IMR-90 (cell line): ENCODE measurements at regions not wholly inside any gene's neighbourhood (a gene's known extent, or its start where the extent isn't known, plus 50 kb on each side); places are given as distances from the start of the nearest gene placed in this dataset.

Source experiments
- ATAC-seq: fragments of 200-7000 bp; cut with Tn5 transposase; 2 replicates; pipeline ENCODE4 v1.9.1; 2020; ENCODE audit warnings: low read depth, mild to moderate bottlenecking, moderate library complexity
- BruUV-seq: library from RNA; stranded (reverse); fragments of 400-500 nt; replicated peaks from 2 replicates; lab custom pipeline; 2021; lab: Mats Ljungman, UMichigan
- CTCF ChIA-PET: fragments of 300-600 bp; formaldehyde crosslinking; extraction: SDS; loops from one replicate; lab custom pipeline; 2021; ENCODE audit warnings: antibody characterized with exemption; lab: Yijun Ruan, JAX
- POLR2A ChIA-PET: fragments of 300-600 bp; sonication (Branson Sonifier 250); formaldehyde crosslinking; loops from one replicate; lab custom pipeline; 2022; ENCODE audit warnings: antibody characterized with exemption; ENCODE audit not compliant: unreplicated experiment; lab: Charles Lee
- DNase-seq: peaks from one replicate; pipeline ENCODE4 v3.0.0; 2013
- H2AFZ ChIP-seq: replicated peaks from 2 replicates; pipeline ENCODE3; 2013; ENCODE audit warnings: low read length, mild to moderate bottlenecking; ENCODE audit not compliant: poor library complexity
- H2AK5ac ChIP-seq: 2 replicates; pipeline ENCODE4 v1.6.1; 2013; ENCODE audit warnings: low read depth, low read length, inconsistent platforms
- H2AK9ac ChIP-seq: replicated peaks from 2 replicates; pipeline ENCODE3; 2013; ENCODE audit warnings: mild to moderate bottlenecking, low read depth, low read length, moderate library complexity; ENCODE audit not compliant: poor library complexity
- H2BK120ac ChIP-seq: 2 replicates; pipeline ENCODE4 v1.6.1; 2013; ENCODE audit warnings: low read depth, low read length, inconsistent platforms
- H2BK15ac ChIP-seq: 3 replicates; pipeline ENCODE4 v1.6.1; 2013; ENCODE audit warnings: low read depth, low read length, inconsistent platforms
- H2BK20ac ChIP-seq: 2 replicates; pipeline ENCODE4 v1.6.1; 2013; ENCODE audit warnings: low read depth, mild to moderate bottlenecking, inconsistent platforms, low read length, moderate library complexity
- H2BK5ac ChIP-seq: 2 replicates; pipeline ENCODE4 v1.6.1; 2013; ENCODE audit warnings: mild to moderate bottlenecking, low read depth, low read length, inconsistent platforms; ENCODE audit not compliant: poor library complexity, severe bottlenecking
- H3K14ac ChIP-seq: replicated peaks from 2 replicates; pipeline ENCODE4 v1.6.1; 2013; ENCODE audit warnings: low read depth, low read length, inconsistent platforms
- H3K18ac ChIP-seq: 2 replicates; pipeline ENCODE4 v1.6.1; 2013; ENCODE audit warnings: low read depth, low read length, control low read depth
- H3K23ac ChIP-seq: 2 replicates; pipeline ENCODE4 v1.6.1; 2013; ENCODE audit warnings: low read depth, low read length, inconsistent platforms
- H3K27ac ChIP-seq: 2 replicates; pipeline ENCODE4 v1.5.1; 2013; ENCODE audit warnings: mild to moderate bottlenecking, control low read depth, low read length; ENCODE audit not compliant: insufficient read depth
- H3K27me3 ChIP-seq: 2 replicates; pipeline ENCODE4 v1.6.1; 2013; ENCODE audit warnings: low read length; ENCODE audit not compliant: control insufficient read depth, insufficient read depth
- H3K36me3 ChIP-seq: 2 replicates; pipeline ENCODE4 v1.6.1; 2013; ENCODE audit warnings: low read length, mixed read lengths; ENCODE audit not compliant: control insufficient read depth, insufficient read depth
- H3K4ac ChIP-seq: 2 replicates; pipeline ENCODE4 v1.6.1; 2013; ENCODE audit warnings: low read depth, low read length, inconsistent platforms
- H3K4me1 ChIP-seq: 2 replicates; pipeline ENCODE4 v1.6.1; 2013; ENCODE audit warnings: low read length, mixed read lengths; ENCODE audit not compliant: control insufficient read depth, insufficient read depth
- H3K4me2 ChIP-seq: 2 replicates; pipeline ENCODE4 v1.6.1; 2013; ENCODE audit warnings: low read depth, mild to moderate bottlenecking, control low read depth, low read length, moderate library complexity
- H3K4me3 ChIP-seq: 2 replicates; pipeline ENCODE4 v1.5.1; 2013; ENCODE audit warnings: low read depth, mild to moderate bottlenecking, control low read depth, low read length, moderate library complexity; ENCODE audit not compliant: insufficient read depth
- H3K56ac ChIP-seq: 2 replicates; pipeline ENCODE4 v1.6.1; 2013; ENCODE audit warnings: low read length, inconsistent platforms; ENCODE audit not compliant: insufficient read depth; ENCODE audit errors: extremely low read depth
- H3K79me1 ChIP-seq, 2 experiments: 2 replicates each; pipeline ENCODE4 v1.6.1; 2013; ENCODE audit warnings: low read length in 2 of 2, inconsistent platforms in 1 of 2, low read depth in 1 of 2
- H3K9ac ChIP-seq: 2 replicates; pipeline ENCODE4 v1.6.1; 2013; ENCODE audit warnings: low read depth, low read length, control low read depth
- H3K9me1 ChIP-seq: 2 replicates; pipeline ENCODE4 v1.6.1; 2013; ENCODE audit warnings: low read length, inconsistent platforms; ENCODE audit not compliant: insufficient read depth
- H3K9me3 ChIP-seq: 2 replicates; pipeline ENCODE4 v1.6.1; 2013; ENCODE audit warnings: low read length; ENCODE audit not compliant: control insufficient read depth, insufficient read depth
- H4K20me1 ChIP-seq: 2 replicates; pipeline ENCODE4 v1.6.1; 2013; ENCODE audit warnings: low read length, inconsistent platforms; ENCODE audit not compliant: insufficient read depth
- H4K5ac ChIP-seq: 2 replicates; pipeline ENCODE4 v1.6.1; 2013; ENCODE audit warnings: mild to moderate bottlenecking, low read depth, low read length, control low read depth
- H4K8ac ChIP-seq, 2 experiments: 2 replicates each; pipeline ENCODE4 v1.6.1; 2013; ENCODE audit warnings: low read depth in 2 of 2, low read length in 2 of 2, control low read depth in 1 of 2, inconsistent platforms in 1 of 2
- H4K91ac ChIP-seq: 2 replicates; pipeline ENCODE4 v1.6.1; 2013; ENCODE audit warnings: low read depth, low read length, inconsistent platforms; ENCODE audit not compliant: insufficient read depth
- BHLHE40 ChIP-seq: fragments of 150-350 bp; IDR thresholded peaks from 2 replicates; pipeline ENCODE4 v1.6.1; 2016; ENCODE audit warnings: mild to moderate bottlenecking, low read depth, low read length
- CTCF ChIP-seq: conservative IDR thresholded peaks from 2 replicates; pipeline ENCODE4 v1.5.1; 2012; ENCODE audit warnings: mild to moderate bottlenecking, low read depth, low read length, improper control_type of control experiment
- MAZ ChIP-seq: IDR thresholded peaks from 2 replicates; pipeline ENCODE4 v1.6.1; 2012; ENCODE audit warnings: low read depth, mild to moderate bottlenecking, low read length, improper control_type of control experiment, moderate library complexity, borderline replicate concordance
- MXI1 ChIP-seq: IDR thresholded peaks from 2 replicates; pipeline ENCODE4 v1.6.1; 2012; ENCODE audit warnings: low read depth, mild to moderate bottlenecking, low read length, moderate library complexity, borderline replicate concordance
- RAD21 ChIP-seq: IDR thresholded peaks from 2 replicates; pipeline ENCODE4 v1.6.1; 2012; ENCODE audit warnings: low read length, improper control_type of control experiment
- SMC3 ChIP-seq: fragments of 150-350 bp; IDR thresholded peaks from 2 replicates; pipeline ENCODE4 v1.6.1; 2016; ENCODE audit warnings: low read depth, mild to moderate bottlenecking, antibody characterized with exemption, low read length, moderate library complexity
- WGBS, 2 experiments: methylation state at CpG; one replicate each; pipeline versions ENCODE4 v1.1.5 to v1.1.7; 2013; ENCODE audit warnings: missing lambda C conversion rate in 2 of 2; ENCODE audit not compliant: insufficient read length in 1 of 2; ENCODE audit errors: extremely low coverage in 2 of 2; 5-methylcytosine and 5-hydroxymethylcytosine counted together
- dilution Hi-C: fragments of 300-500 bp; cut with HindIII; formaldehyde crosslinking; loops from one replicate; pipeline ENCODE4 v1.14.3; 2018; ENCODE audit warnings: low sequenced_read_pairs; ENCODE audit not compliant: unreplicated experiment
- in situ Hi-C: fragments of 300-500 bp; cut with MboI; formaldehyde crosslinking; loops from 3 replicates; pipeline ENCODE4 v1.14.3; 2019; ENCODE audit warnings: low sequenced_read_pairs, inconsistent platforms, mixed read lengths
- intact Hi-C: fragments of 100-400 bp; cut with micrococcal nuclease; formaldehyde crosslinking; loops from 2 replicates; pipeline ENCODE4 v1.10.0; 2022

- WGBS, 2 experiments = 42% methylated on average over 7 of the region's 16 CpGs; no CpG with 5 or more reads in 1 of the 2 experiments
- peak overlapping the region; percentile 46 for H2AFZ ChIP-seq
- H3K56ac ChIP-seq = no peak overlapping the region
- ATAC-seq = peak; percentile 99
- H4K8ac ChIP-seq = no peak overlapping the region
- dilution Hi-C loops (no loop called here), in situ Hi-C loops (loop anchor here (10.0 kb wide), 1 partner anchor 161 kb away; no protein-coding TSS in a partner anchor), intact Hi-C loops (loop anchor here (5.0 to 10.0 kb wide), 3 partner anchors 131 to 261 kb away; partner anchors contain the start of gene WNT4)
- no peak overlapping the region for H3K27ac ChIP-seq
- H3K36me3 ChIP-seq = no peaks in the 10 kb centered on the region
- no peak overlapping the region for H3K4ac ChIP-seq
- H3K9ac ChIP-seq = no peak overlapping the region
- no peaks in the 10 kb centered on the region for H3K9me3 ChIP-seq
- no peaks in the 10 kb centered on the region for H3K79me1 ChIP-seq
- no peak overlapping the region for H3K4me2 ChIP-seq
- H3K18ac ChIP-seq = no peak overlapping the region
- ChIA-PET POLR2A (no interaction called here), CTCF (interaction anchor here (0.7 to 1.1 kb wide), 2 partner anchors 18 to 32 kb away, joined by 3 read pairs; no protein-coding TSS in a partner anchor)
- no peaks in the 10 kb centered on the region for H3K9me1 ChIP-seq
- no peak overlapping the region for H3K23ac ChIP-seq
- H2AK5ac ChIP-seq = no peak overlapping the region
- TF ChIP-seq BHLHE40 = no peak
- TF ChIP-seq SMC3 = peak; percentile 54; the same call in 1 of the 2 replicates
- TF ChIP-seq MXI1 = no peak
- peak; percentile 77 for TF ChIP-seq RAD21
- TF ChIP-seq MAZ = peak; percentile 47; the same call in 1 of the 2 replicates
- TF ChIP-seq CTCF = peak; percentile 75
- H2BK5ac ChIP-seq = no peak overlapping the region
- H2BK120ac ChIP-seq = no peak overlapping the region
- BruUV-seq = no TSS peak
- H3K4me3 ChIP-seq = no peak overlapping the region
- H2BK15ac ChIP-seq = no peak overlapping the region
- peaks cover 50% of the 10 kb centered on the region for H3K27me3 ChIP-seq
- peak overlapping the region; percentile 2 for H2AK9ac ChIP-seq
- DNase-seq = peak; percentile 49
- H4K91ac ChIP-seq = no peak overlapping the region
- no peaks in the 10 kb centered on the region for H4K20me1 ChIP-seq
- no peak overlapping the region for H4K5ac ChIP-seq
- no peaks in the 10 kb centered on the region for H3K4me1 ChIP-seq
- H3K14ac ChIP-seq = no peak overlapping the region
- no peak overlapping the region for H2BK20ac ChIP-seq
These were observed 132.9 kb upstream of the WNT4 start for GRCh38 chr1:22275626-22276395.
